Liver (tissue), 8 donors: ENCODE measurements at regions not wholly inside any gene's neighbourhood (a gene's known extent, or its start where the extent isn't known, plus 50 kb on each side); places are given as distances from the start of the nearest gene placed in this dataset.

ENCODE experiments used
- DNase-seq: peaks from one replicate; pipeline ENCODE4 v3.0.0-alpha.2; 2017; ENCODE audit warnings: low spot score
- H3K27ac ChIP-seq, 2 donors: one replicate each; pipeline ENCODE4 v1.7.0; 2013; ENCODE audit warnings: inconsistent platforms in 2 of 2, low read length in 2 of 2, control low read depth in 1 of 2, low read depth in 1 of 2, mild to moderate bottlenecking in 1 of 2
- H3K27me3 ChIP-seq, 4 donors: one replicate each; pipeline versions ENCODE4 v1.6.1 to v1.7.0; 2013; ENCODE audit warnings: low read length in 3 of 4, inconsistent platforms in 1 of 4, mild to moderate bottlenecking in 1 of 4, moderate library complexity in 1 of 4; ENCODE audit not compliant: control insufficient read depth in 4 of 4, insufficient read depth in 4 of 4
- H3K36me3 ChIP-seq, 4 donors: one replicate each; pipeline versions ENCODE4 v1.6.1 to v1.7.0; 2013; ENCODE audit warnings: low read length in 3 of 4, mild to moderate bottlenecking in 3 of 4, low read depth in 1 of 4, moderate library complexity in 1 of 4; ENCODE audit not compliant: control insufficient read depth in 4 of 4, insufficient read depth in 3 of 4
- H3K4me1 ChIP-seq, 4 donors: one replicate each; pipeline versions ENCODE4 v1.6.1 to v1.7.0; 2013; ENCODE audit warnings: low read length in 3 of 4, mild to moderate bottlenecking in 3 of 4, moderate library complexity in 1 of 4; ENCODE audit not compliant: control insufficient read depth in 4 of 4, insufficient read depth in 4 of 4
- H3K4me3 ChIP-seq, 3 donors: one replicate each; pipeline versions ENCODE4 v1.6.1 to v1.7.0; 2013; ENCODE audit warnings: low read length in 3 of 3, control low read depth in 1 of 3, low read depth in 1 of 3, mild to moderate bottlenecking in 1 of 3
- H3K9ac ChIP-seq, 2 donors: one replicate each; pipeline ENCODE4 v1.7.0; 2013; ENCODE audit warnings: low read length in 2 of 2, mild to moderate bottlenecking in 2 of 2, moderate library complexity in 2 of 2, control low read depth in 1 of 2, low read depth in 1 of 2
- H3K9me3 ChIP-seq, 4 donors: one replicate each; pipeline versions ENCODE4 v1.6.1 to v1.7.0; 2013; ENCODE audit warnings: low read length in 3 of 4; ENCODE audit not compliant: control insufficient read depth in 4 of 4
- EGR1 ChIP-seq, 2 donors: IDR thresholded peaks; 2 replicates each; pipeline ENCODE4 v1.6.1; 2016 to 2018; ENCODE audit warnings: antibody characterized with exemption in 2 of 2, low read depth in 2 of 2
- FOXA1 ChIP-seq: IDR thresholded peaks from 2 replicates; pipeline ENCODE4 v1.6.1; 2016; ENCODE audit warnings: antibody characterized with exemption
- FOXA2 ChIP-seq: IDR thresholded peaks from 2 replicates; pipeline ENCODE4 v1.6.1; 2016; ENCODE audit warnings: antibody characterized with exemption
- GABPA ChIP-seq, 2 donors: IDR thresholded peaks in 1 of 2; conservative IDR thresholded peaks in 1 of 2; 2 replicates each; pipeline ENCODE4 v1.6.1; 2016; ENCODE audit warnings: antibody characterized with exemption in 2 of 2, mild to moderate bottlenecking in 1 of 2, moderate library complexity in 1 of 2
- HNF4A ChIP-seq, 2 donors: conservative IDR thresholded peaks; 2 replicates each; pipeline ENCODE4 v1.6.1; 2016; ENCODE audit warnings: antibody characterized with exemption in 2 of 2, mild to moderate bottlenecking in 2 of 2
- HNF4G ChIP-seq: IDR thresholded peaks from 2 replicates; pipeline ENCODE4 v1.6.1; 2016; ENCODE audit warnings: antibody characterized with exemption
- JUND ChIP-seq, 2 donors: IDR thresholded peaks; 2 replicates each; pipeline ENCODE4 v1.6.1; 2016; ENCODE audit warnings: antibody characterized with exemption in 2 of 2
- NR2F2 ChIP-seq: IDR thresholded peaks from 2 replicates; pipeline ENCODE4 v1.6.1; 2016; ENCODE audit warnings: antibody characterized with exemption
- RAD21 ChIP-seq, 2 donors: IDR thresholded peaks; 2 replicates each; pipeline ENCODE4 v1.6.1; 2016; ENCODE audit warnings: antibody characterized with exemption in 2 of 2, mild to moderate bottlenecking in 2 of 2
- RXRA ChIP-seq, 2 donors: IDR thresholded peaks; 2 replicates each; pipeline ENCODE4 v1.6.1; 2017 to 2018; ENCODE audit warnings: antibody characterized with exemption in 2 of 2, mild to moderate bottlenecking in 1 of 2
- SP1 ChIP-seq: IDR thresholded peaks from 2 replicates; pipeline ENCODE4 v1.6.1; 2018; ENCODE audit warnings: antibody characterized with exemption, mild to moderate bottlenecking
- TAF1 ChIP-seq: conservative IDR thresholded peaks from 2 replicates; pipeline ENCODE4 v1.6.1; 2016; ENCODE audit warnings: antibody characterized with exemption, mild to moderate bottlenecking
- YY1 ChIP-seq: IDR thresholded peaks from 2 replicates; pipeline ENCODE4 v1.6.1; 2016; ENCODE audit warnings: antibody characterized with exemption, mild to moderate bottlenecking
- WGBS: extraction: QIAGEN DNeasy Blood & Tissue Kit; methylation state at CpG from one replicate; pipeline ENCODE4 v1.1.7; 2013; 5-methylcytosine and 5-hydroxymethylcytosine counted together
- TF ChIP-seq, protein P1 (sequence below): IDR thresholded peaks from 2 replicates; pipeline ENCODE4 v1.6.1; 2016; ENCODE audit warnings: antibody characterized with exemption, mild to moderate bottlenecking
- TF ChIP-seq, protein P2 (sequence below): IDR thresholded peaks from 2 replicates; pipeline ENCODE4 v1.6.1; 2016; ENCODE audit warnings: antibody characterized with exemption
- TF ChIP-seq, protein P3 (sequence below): fragments of 150-350 bp; IDR thresholded peaks from 2 replicates; pipeline ENCODE4 v1.5.1; 2017; ENCODE audit warnings: improper control_type of control experiment, low read depth, low read length; ENCODE audit not compliant: missing input control
- TF ChIP-seq, protein P4 (sequence below): IDR thresholded peaks from 2 replicates; pipeline ENCODE4 v1.6.1; 2016; ENCODE audit warnings: antibody characterized with exemption
- TF ChIP-seq, protein P5 (sequence below): IDR thresholded peaks from 2 replicates; pipeline ENCODE4 v1.6.1; 2016; ENCODE audit warnings: antibody characterized with exemption
- donor health status: healthy.
- donor health status: healthy.
- donor health status: healthy.
- donor health status: healthy.
- donor health status: healthy.

DNA sequence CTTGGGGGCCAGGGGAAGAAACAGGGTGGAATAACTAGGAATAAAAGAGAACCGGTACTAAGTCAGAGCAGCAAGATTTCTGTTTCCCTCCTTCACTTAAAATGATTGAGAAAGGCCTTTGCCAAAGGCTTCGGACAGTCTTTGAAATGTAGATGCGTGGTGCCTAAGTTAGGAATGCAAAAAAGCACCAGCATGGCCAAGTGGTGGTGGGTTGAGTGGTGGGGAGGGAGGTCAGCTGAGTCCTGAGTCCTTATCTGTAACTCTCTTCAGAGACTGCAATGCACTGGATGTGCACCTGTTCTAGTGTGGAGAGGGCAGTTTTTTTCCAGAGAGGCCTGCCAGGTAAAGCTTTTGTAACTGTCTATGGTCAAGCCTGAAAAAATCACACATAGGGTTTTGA, 919.9 kb downstream of the FSCB start:
- H3K27me3 ChIP-seq = no peaks in the 10 kb centered on the region
- H3K4me1 ChIP-seq = no peaks in the 10 kb centered on the region
- 65% methylated on average over 3 of the region's 3 CpGs for WGBS
- no peak overlapping the region for H3K9ac ChIP-seq
- TF ChIP-seq, protein P1, sequence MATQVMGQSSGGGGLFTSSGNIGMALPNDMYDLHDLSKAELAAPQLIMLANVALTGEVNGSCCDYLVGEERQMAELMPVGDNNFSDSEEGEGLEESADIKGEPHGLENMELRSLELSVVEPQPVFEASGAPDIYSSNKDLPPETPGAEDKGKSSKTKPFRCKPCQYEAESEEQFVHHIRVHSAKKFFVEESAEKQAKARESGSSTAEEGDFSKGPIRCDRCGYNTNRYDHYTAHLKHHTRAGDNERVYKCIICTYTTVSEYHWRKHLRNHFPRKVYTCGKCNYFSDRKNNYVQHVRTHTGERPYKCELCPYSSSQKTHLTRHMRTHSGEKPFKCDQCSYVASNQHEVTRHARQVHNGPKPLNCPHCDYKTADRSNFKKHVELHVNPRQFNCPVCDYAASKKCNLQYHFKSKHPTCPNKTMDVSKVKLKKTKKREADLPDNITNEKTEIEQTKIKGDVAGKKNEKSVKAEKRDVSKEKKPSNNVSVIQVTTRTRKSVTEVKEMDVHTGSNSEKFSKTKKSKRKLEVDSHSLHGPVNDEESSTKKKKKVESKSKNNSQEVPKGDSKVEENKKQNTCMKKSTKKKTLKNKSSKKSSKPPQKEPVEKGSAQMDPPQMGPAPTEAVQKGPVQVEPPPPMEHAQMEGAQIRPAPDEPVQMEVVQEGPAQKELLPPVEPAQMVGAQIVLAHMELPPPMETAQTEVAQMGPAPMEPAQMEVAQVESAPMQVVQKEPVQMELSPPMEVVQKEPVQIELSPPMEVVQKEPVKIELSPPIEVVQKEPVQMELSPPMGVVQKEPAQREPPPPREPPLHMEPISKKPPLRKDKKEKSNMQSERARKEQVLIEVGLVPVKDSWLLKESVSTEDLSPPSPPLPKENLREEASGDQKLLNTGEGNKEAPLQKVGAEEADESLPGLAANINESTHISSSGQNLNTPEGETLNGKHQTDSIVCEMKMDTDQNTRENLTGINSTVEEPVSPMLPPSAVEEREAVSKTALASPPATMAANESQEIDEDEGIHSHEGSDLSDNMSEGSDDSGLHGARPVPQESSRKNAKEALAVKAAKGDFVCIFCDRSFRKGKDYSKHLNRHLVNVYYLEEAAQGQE = no peak
- TF ChIP-seq, protein P2, sequence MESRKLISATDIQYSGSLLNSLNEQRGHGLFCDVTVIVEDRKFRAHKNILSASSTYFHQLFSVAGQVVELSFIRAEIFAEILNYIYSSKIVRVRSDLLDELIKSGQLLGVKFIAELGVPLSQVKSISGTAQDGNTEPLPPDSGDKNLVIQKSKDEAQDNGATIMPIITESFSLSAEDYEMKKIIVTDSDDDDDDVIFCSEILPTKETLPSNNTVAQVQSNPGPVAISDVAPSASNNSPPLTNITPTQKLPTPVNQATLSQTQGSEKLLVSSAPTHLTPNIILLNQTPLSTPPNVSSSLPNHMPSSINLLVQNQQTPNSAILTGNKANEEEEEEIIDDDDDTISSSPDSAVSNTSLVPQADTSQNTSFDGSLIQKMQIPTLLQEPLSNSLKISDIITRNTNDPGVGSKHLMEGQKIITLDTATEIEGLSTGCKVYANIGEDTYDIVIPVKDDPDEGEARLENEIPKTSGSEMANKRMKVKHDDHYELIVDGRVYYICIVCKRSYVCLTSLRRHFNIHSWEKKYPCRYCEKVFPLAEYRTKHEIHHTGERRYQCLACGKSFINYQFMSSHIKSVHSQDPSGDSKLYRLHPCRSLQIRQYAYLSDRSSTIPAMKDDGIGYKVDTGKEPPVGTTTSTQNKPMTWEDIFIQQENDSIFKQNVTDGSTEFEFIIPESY = no peak
- TF ChIP-seq FOXA1 = no peak
- no peak for TF ChIP-seq HNF4G
- H3K9me3 ChIP-seq = no peaks in the 10 kb centered on the region
- no peak overlapping the region for H3K27ac ChIP-seq
- no peak for DNase-seq
- no peaks in the 10 kb centered on the region for H3K36me3 ChIP-seq
- H3K4me3 ChIP-seq = no peak overlapping the region

DNA sequence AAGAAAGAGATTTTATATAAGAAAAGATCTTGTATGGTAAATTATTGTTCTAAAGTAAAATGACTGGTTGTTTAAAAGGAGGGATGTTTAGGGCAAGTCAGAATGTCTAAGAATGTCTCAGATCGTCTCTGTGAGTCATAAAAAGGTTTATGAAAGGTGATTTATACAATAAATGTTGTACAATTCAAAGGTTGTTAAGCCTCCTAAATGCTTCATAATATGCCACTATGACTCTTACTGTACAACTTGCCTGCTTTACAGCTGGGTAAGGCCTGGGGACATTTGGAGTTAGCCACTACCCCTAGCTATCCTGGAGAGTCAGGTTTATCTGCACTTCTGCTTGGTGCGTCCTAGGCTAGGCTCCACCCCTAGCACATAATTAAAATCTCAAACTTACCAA, 927.4 kb downstream of the FSCB start:
- H3K36me3 ChIP-seq = no peaks in the 10 kb centered on the region
- no peak for DNase-seq
- H3K9ac ChIP-seq = no peak overlapping the region
- 78% methylated on average over 2 of the region's 2 CpGs for WGBS
- H3K27ac ChIP-seq = no peak overlapping the region
- no peaks in the 10 kb centered on the region for H3K27me3 ChIP-seq
- H3K4me3 ChIP-seq = no peak overlapping the region
- H3K4me1 ChIP-seq = no peaks in the 10 kb centered on the region
- H3K9me3 ChIP-seq = no peaks in the 10 kb centered on the region
- no peak for TF ChIP-seq HNF4A (conservative IDR thresholded peaks at IDR 0.05)
- TF ChIP-seq EGR1 (IDR thresholded peaks at IDR 0.05; ENCODE audit: low read depth in 2 of 2) = no peak
- TF ChIP-seq, protein P2 = no peak
- no peak for TF ChIP-seq NR2F2
- TF ChIP-seq FOXA2 = no peak
- TF ChIP-seq JUND (IDR thresholded peaks at IDR 0.05) = no peak
- TF ChIP-seq, protein P3, sequence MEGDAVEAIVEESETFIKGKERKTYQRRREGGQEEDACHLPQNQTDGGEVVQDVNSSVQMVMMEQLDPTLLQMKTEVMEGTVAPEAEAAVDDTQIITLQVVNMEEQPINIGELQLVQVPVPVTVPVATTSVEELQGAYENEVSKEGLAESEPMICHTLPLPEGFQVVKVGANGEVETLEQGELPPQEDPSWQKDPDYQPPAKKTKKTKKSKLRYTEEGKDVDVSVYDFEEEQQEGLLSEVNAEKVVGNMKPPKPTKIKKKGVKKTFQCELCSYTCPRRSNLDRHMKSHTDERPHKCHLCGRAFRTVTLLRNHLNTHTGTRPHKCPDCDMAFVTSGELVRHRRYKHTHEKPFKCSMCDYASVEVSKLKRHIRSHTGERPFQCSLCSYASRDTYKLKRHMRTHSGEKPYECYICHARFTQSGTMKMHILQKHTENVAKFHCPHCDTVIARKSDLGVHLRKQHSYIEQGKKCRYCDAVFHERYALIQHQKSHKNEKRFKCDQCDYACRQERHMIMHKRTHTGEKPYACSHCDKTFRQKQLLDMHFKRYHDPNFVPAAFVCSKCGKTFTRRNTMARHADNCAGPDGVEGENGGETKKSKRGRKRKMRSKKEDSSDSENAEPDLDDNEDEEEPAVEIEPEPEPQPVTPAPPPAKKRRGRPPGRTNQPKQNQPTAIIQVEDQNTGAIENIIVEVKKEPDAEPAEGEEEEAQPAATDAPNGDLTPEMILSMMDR = no peak
- TF ChIP-seq FOXA1 = no peak
- no peak for TF ChIP-seq SP1
- TF ChIP-seq, protein P1 = no peak
- TF ChIP-seq, protein P4, sequence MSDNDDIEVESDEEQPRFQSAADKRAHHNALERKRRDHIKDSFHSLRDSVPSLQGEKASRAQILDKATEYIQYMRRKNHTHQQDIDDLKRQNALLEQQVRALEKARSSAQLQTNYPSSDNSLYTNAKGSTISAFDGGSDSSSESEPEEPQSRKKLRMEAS = no peak
- TF ChIP-seq, protein P5, sequence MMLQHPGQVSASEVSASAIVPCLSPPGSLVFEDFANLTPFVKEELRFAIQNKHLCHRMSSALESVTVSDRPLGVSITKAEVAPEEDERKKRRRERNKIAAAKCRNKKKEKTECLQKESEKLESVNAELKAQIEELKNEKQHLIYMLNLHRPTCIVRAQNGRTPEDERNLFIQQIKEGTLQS = no peak
- no peak for TF ChIP-seq HNF4G
- TF ChIP-seq YY1 = no peak
- TF ChIP-seq RAD21 (IDR thresholded peaks at IDR 0.05) = no peak
- TF ChIP-seq TAF1 = no peak
- no peak for TF ChIP-seq GABPA (IDR thresholded peaks at IDR 0.05 in 1 of 2, conservative IDR thresholded peaks at IDR 0.05 in 1 of 2)
- TF ChIP-seq RXRA (IDR thresholded peaks at IDR 0.05) = no peak
